ENCODE measurements at regions not wholly inside any gene's neighbourhood (a gene's known extent, or its start where the extent isn't known, plus 50 kb on each side); places are given as distances from the start of the nearest gene placed in this dataset.

DNA sequence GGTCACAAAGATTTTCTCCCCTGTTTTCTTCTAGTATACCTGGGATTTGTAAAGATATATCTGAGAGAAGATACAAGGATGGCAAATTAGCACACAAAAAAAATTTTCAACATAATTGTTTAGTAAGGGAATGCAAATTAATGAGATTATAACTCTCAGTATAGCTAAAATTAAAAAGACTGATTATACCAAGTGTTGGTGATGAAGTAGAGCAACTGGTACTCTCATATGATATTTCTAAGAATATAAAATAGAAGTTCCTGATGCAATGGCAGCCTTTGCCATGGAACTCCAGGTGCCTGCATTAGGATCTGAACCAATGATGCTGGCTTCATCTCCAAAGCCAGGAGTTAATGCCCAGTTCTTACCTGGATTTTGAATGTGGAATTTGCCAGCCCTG, 51.4 kb upstream of the KIAA1217 start:
- Histone ChIP-seq H3K4me3 (no peak overlapping the region), H3K9me3 (peaks cover 0 to 6% (median 2%) of the 10 kb centered on the region in 4 donors), H3K27me3 (no peaks in the 10 kb centered on the region), H3K4me1 (peaks cover 0 to 8% (median 2%) of the 10 kb centered on the region in 4 donors), H3K36me3 (no peaks in the 10 kb centered on the region), H3K27ac (no peak overlapping the region)
- DNase-seq, result no peak
- no peak for TF ChIP-seq EP300 (IDR thresholded peaks at IDR 0.05)
- no peak for TF ChIP-seq POLR2AphosphoS5 (IDR thresholded peaks at IDR 0.05)
- no peak for TF ChIP-seq POLR2A (IDR thresholded peaks at IDR 0.05)
- TF ChIP-seq, protein P1, sequence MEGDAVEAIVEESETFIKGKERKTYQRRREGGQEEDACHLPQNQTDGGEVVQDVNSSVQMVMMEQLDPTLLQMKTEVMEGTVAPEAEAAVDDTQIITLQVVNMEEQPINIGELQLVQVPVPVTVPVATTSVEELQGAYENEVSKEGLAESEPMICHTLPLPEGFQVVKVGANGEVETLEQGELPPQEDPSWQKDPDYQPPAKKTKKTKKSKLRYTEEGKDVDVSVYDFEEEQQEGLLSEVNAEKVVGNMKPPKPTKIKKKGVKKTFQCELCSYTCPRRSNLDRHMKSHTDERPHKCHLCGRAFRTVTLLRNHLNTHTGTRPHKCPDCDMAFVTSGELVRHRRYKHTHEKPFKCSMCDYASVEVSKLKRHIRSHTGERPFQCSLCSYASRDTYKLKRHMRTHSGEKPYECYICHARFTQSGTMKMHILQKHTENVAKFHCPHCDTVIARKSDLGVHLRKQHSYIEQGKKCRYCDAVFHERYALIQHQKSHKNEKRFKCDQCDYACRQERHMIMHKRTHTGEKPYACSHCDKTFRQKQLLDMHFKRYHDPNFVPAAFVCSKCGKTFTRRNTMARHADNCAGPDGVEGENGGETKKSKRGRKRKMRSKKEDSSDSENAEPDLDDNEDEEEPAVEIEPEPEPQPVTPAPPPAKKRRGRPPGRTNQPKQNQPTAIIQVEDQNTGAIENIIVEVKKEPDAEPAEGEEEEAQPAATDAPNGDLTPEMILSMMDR (IDR thresholded peaks at IDR 0.05), result no peak
- intact Hi-C loops (cut with DNase I), result no loop called here

Data from sigmoid colon (tissue), 5 donors.